Ectodermal cell (in vitro differentiated cells): ENCODE measurements at regions not wholly inside any gene's neighbourhood (a gene's known extent, or its start where the extent isn't known, plus 50 kb on each side); places are given as distances from the start of the nearest gene placed in this dataset.

Source experiments
- H3K27ac ChIP-seq: 2 replicates; pipeline ENCODE4 v1.7.0; 2013; ENCODE audit warnings: mild to moderate bottlenecking, low read depth, low read length; ENCODE audit not compliant: insufficient read depth, poor library complexity, severe bottlenecking
- H3K27me3 ChIP-seq: 2 replicates; pipeline ENCODE4 v1.7.0; 2013; ENCODE audit warnings: mild to moderate bottlenecking, low read length; ENCODE audit not compliant: insufficient read depth, control insufficient read depth, poor library complexity, severe bottlenecking
- H3K36me3 ChIP-seq: one replicate; pipeline ENCODE4 v1.7.0; 2013; ENCODE audit warnings: low read length; ENCODE audit not compliant: control insufficient read depth, insufficient read depth
- H3K4me1 ChIP-seq: one replicate; pipeline ENCODE4 v1.7.0; 2013; ENCODE audit warnings: low read length; ENCODE audit not compliant: control insufficient read depth, insufficient read depth
- H3K4me3 ChIP-seq: 2 replicates; pipeline ENCODE4 v1.7.0; 2013; ENCODE audit warnings: low read depth, low read length, control low read depth; ENCODE audit not compliant: insufficient read depth
- H3K9me3 ChIP-seq: 2 replicates; pipeline ENCODE4 v1.7.0; 2013; ENCODE audit warnings: mild to moderate bottlenecking, low read length, moderate library complexity; ENCODE audit not compliant: control insufficient read depth
- WGBS, 2 experiments: methylation state at CpG; one replicate each; pipeline ENCODE4 v1.1.7; 2013; ENCODE audit warnings: missing lambda C conversion rate in 2 of 2; 5-methylcytosine and 5-hydroxymethylcytosine counted together

- Histone ChIP-seq H3K36me3 (no peaks in the 10 kb centered on the region), H3K27ac (no peak overlapping the region), H3K9me3 (no peaks in the 10 kb centered on the region), H3K27me3 (no peaks in the 10 kb centered on the region), H3K4me3 (no peak overlapping the region), H3K4me1 (no peaks in the 10 kb centered on the region)
- 83 to 88% methylated on average over 4 of the region's 4 CpGs for WGBS, 2 experiments
These were observed 153.8 kb upstream of the HABP2 start for GRCh38 chr10:113399065-113399464.

GRCh38 chr10:113402602-113403001, 150.3 kb upstream of the HABP2 start:
- 47 to 56% methylated on average over 3 of the region's 3 CpGs for WGBS, 2 experiments
- H3K4me3 ChIP-seq, result no peak overlapping the region
- peaks cover 6% of the 10 kb centered on the region for H3K27me3 ChIP-seq
- no peak overlapping the region for H3K27ac ChIP-seq
- no peaks in the 10 kb centered on the region for H3K9me3 ChIP-seq
- H3K36me3 ChIP-seq, result no peaks in the 10 kb centered on the region
- H3K4me1 ChIP-seq, result no peaks in the 10 kb centered on the region

- no peaks in the 10 kb centered on the region for H3K9me3 ChIP-seq
- H3K27ac ChIP-seq, result no peak overlapping the region
- H3K27me3 ChIP-seq, result peaks cover 6% of the 10 kb centered on the region
- H3K4me3 ChIP-seq, result no peak overlapping the region
- H3K36me3 ChIP-seq, result no peaks in the 10 kb centered on the region
- 67 to 69% methylated on average over 7 of the region's 7 CpGs for WGBS, 2 experiments
- peaks cover 10% of the 10 kb centered on the region for H3K4me1 ChIP-seq
These were observed 145.6 kb upstream of the HABP2 start for GRCh38 chr10:113407218-113407617.

- Histone ChIP-seq H3K4me3 (no peak overlapping the region), H3K27ac (no peak overlapping the region), H3K36me3 (no peaks in the 10 kb centered on the region), H3K27me3 (peaks cover 6% of the 10 kb centered on the region), H3K4me1 (peaks cover 10% of the 10 kb centered on the region), H3K9me3 (no peaks in the 10 kb centered on the region)
- WGBS, 2 experiments, result 85 to 89% methylated on average over 10 of the region's 10 CpGs
These were observed 143.7 kb upstream of the HABP2 start for GRCh38 chr10:113409175-113409574.

- Histone ChIP-seq H3K27ac (no peak overlapping the region), H3K4me1 (peaks cover 10% of the 10 kb centered on the region), H3K27me3 (peaks cover 6% of the 10 kb centered on the region), H3K36me3 (no peaks in the 10 kb centered on the region), H3K9me3 (no peaks in the 10 kb centered on the region), H3K4me3 (no peak overlapping the region)
- WGBS, 2 experiments, result 78 to 87% methylated on average over 2 of the region's 2 CpGs
These were observed 142.2 kb upstream of the HABP2 start for GRCh38 chr10:113410618-113411017.

GRCh38 chr10:113411456-113411855, 141.4 kb upstream of the HABP2 start:
- no peaks in the 10 kb centered on the region for H3K27me3 ChIP-seq
- peaks cover 10% of the 10 kb centered on the region for H3K4me1 ChIP-seq
- H3K4me3 ChIP-seq, result no peak overlapping the region
- H3K9me3 ChIP-seq, result no peaks in the 10 kb centered on the region
- 79 to 80% methylated on average over 4 to 5 of the region's 5 CpGs for WGBS, 2 experiments
- no peak overlapping the region for H3K27ac ChIP-seq
- H3K36me3 ChIP-seq, result no peaks in the 10 kb centered on the region

GRCh38 chr10:113412161-113412560, 140.7 kb upstream of the HABP2 start:
- WGBS, 2 experiments, result 90 to 95% methylated on average over 2 to 3 of the region's 3 CpGs
- Histone ChIP-seq H3K9me3 (no peaks in the 10 kb centered on the region), H3K27me3 (no peaks in the 10 kb centered on the region), H3K4me3 (no peak overlapping the region), H3K4me1 (peaks cover 10% of the 10 kb centered on the region), H3K27ac (no peak overlapping the region), H3K36me3 (no peaks in the 10 kb centered on the region)

GRCh38 chr10:113414543-113414942, 138.3 kb upstream of the HABP2 start:
- peaks cover under 1% of the 10 kb centered on the region for H3K4me1 ChIP-seq
- no peaks in the 10 kb centered on the region for H3K9me3 ChIP-seq
- no peak overlapping the region for H3K27ac ChIP-seq
- no peaks in the 10 kb centered on the region for H3K27me3 ChIP-seq
- H3K36me3 ChIP-seq, result no peaks in the 10 kb centered on the region
- no peak overlapping the region for H3K4me3 ChIP-seq

GRCh38 chr10:113415246-113415645, 137.6 kb upstream of the HABP2 start:
- Histone ChIP-seq H3K9me3 (no peaks in the 10 kb centered on the region), H3K36me3 (no peaks in the 10 kb centered on the region), H3K27ac (no peak overlapping the region), H3K27me3 (no peaks in the 10 kb centered on the region), H3K4me1 (no peaks in the 10 kb centered on the region), H3K4me3 (no peak overlapping the region)
- 80 to 89% methylated on average over 2 to 3 of the region's 3 CpGs for WGBS, 2 experiments

GRCh38 chr10:113420057-113420732, 132.7 kb upstream of the HABP2 start:
- Histone ChIP-seq H3K4me3 (no peak overlapping the region), H3K4me1 (no peaks in the 10 kb centered on the region), H3K27me3 (no peaks in the 10 kb centered on the region), H3K27ac (no peak overlapping the region), H3K36me3 (no peaks in the 10 kb centered on the region), H3K9me3 (no peaks in the 10 kb centered on the region)
- 92 to 98% methylated on average over 2 of the region's 2 CpGs for WGBS, 2 experiments
